T1000 (cell line): ENCODE measurements at regions not wholly inside any gene's neighbourhood (a gene's known extent, or its start where the extent isn't known, plus 50 kb on each side); places are given as distances from the start of the nearest gene placed in this dataset.
"Not testable (repeated sequence)": the region's sequence is repeated elsewhere in the genome, so short reads cannot be mapped to it uniquely, and the experiment has no call there.

ENCODE experiments used
- DNase-seq: peaks from one replicate; lab custom pipeline; 2025; ENCODE audit warnings: mixed read lengths; lab: John Stamatoyannopoulos, UW

DNA sequence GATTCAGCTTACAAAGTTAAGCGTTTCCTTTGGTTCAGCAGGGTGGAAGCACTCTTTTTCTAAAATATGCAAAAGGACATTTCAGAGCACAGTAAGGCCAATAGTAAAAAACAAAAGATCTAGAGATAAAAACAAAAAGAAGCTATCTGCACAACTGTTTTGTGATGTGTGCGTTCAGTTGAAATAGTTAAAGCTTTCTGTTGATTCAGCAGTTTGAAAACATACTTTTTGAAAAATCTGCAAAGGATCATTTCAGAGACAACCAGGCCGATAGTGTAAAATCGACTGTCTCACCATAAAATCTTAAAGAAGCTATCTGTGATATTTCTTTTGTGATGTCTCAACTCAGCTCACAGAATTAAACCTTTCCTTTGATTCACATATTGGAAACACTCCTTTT, 300.0 kb upstream of the ALG10B start:
- DNase-seq = no peak

GRCh38 chr12:38025916-38026315, 290.7 kb upstream of the ALG10B start:
- no peak for DNase-seq

DNA sequence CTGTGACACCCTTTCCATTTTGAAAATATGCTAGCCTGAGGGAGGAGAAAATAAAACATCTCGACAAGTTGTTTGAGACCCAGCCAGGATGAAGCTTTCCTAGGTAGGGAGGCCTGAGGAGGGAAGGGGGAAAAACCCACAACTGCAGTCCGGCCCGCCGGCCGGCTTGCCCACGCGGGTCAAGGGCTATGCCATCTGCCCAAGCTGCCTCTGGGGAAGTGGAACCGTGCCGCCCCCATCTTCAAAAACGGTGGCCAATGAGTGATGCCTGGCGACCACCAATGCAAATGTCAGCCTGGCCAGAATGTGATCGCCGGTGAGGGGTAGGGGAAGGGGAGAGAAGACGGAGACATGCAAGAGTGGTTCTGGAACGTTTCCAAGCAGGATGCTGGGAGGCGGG, 263.5 kb upstream of the ALG10B start:
- no peak for DNase-seq

- DNase-seq = no peak
These were observed 262.7 kb upstream of the ALG10B start for GRCh38 chr12:38053655-38054464.

GRCh38 chr12:38056701-38057689, 259.6 kb upstream of the ALG10B start:
- peak; percentile 86 for DNase-seq

GRCh38 chr12:38099686-38100085, 216.9 kb upstream of the ALG10B start:
- DNase-seq = no peak

- no peak for DNase-seq
These were observed 214.8 kb upstream of the ALG10B start for GRCh38 chr12:38101753-38102152.

DNA sequence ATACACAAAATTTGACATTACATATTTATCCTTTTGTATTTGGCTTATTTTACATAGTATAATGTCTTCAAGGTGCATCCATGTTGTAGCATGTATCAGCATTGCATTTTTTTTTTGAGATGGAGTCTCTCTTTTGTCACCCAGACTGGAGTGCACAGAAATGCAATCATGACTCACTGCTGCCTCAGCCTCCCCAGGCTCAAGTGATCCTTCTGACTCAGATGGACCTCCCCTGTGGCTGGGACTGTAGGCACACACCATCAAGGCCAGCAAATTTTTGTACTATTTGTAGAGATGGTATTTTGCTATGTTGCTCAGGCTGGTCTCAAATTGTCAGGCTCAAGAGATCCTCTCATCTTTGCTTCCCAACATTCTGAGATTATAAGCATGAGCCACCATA, 214.4 kb upstream of the ALG10B start:
- peak; percentile 32 for DNase-seq

- DNase-seq = no peak
These were observed 206.4 kb upstream of the ALG10B start for GRCh38 chr12:38110026-38110699.

GRCh38 chr12:38113991-38114390, 202.6 kb upstream of the ALG10B start:
- no peak for DNase-seq

- DNase-seq = no peak
These were observed 199.6 kb upstream of the ALG10B start for GRCh38 chr12:38116968-38117367.

- DNase-seq = no peak
These were observed 197.9 kb upstream of the ALG10B start for GRCh38 chr12:38118632-38119031.

DNA sequence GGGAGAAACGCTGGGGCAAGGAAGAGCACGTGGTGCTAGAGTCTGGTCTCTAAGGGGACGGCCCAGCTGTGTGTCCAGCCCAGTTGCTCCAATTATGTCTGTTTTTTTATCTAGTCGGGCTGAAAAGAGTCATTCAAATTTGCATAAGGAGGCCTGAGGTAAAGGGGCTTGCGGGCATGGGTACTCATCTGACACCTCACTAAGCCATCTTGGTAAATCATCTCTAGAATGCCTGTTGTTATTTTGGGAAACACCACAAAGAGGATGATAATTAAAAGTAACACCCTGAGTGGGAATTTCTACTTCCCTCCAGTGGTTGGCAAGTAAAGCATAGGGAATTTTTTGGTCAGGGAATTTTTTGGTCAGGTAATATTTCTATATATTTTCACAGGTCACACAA, 196.1 kb upstream of the ALG10B start:
- no peak for DNase-seq

DNA sequence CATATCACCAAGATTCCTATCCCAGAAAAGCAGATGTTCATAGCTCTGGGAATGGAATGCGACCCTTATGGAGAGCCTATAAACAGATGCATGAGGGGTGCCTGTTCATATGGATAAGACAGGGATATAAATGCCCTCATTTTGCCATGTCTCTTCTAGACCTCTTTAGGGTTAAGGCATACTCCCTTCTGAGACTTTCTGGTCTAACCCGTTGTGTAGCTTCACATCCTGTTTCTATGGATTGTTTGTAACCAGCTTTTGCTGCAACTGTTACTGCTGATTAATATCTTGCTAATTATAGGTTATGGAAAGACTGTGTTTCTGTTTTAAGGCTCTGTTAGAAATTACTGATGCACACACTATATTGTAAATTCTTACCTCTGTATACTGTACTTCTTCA, 193.5 kb upstream of the ALG10B start:
- DNase-seq = not testable (repeated sequence)

DNA sequence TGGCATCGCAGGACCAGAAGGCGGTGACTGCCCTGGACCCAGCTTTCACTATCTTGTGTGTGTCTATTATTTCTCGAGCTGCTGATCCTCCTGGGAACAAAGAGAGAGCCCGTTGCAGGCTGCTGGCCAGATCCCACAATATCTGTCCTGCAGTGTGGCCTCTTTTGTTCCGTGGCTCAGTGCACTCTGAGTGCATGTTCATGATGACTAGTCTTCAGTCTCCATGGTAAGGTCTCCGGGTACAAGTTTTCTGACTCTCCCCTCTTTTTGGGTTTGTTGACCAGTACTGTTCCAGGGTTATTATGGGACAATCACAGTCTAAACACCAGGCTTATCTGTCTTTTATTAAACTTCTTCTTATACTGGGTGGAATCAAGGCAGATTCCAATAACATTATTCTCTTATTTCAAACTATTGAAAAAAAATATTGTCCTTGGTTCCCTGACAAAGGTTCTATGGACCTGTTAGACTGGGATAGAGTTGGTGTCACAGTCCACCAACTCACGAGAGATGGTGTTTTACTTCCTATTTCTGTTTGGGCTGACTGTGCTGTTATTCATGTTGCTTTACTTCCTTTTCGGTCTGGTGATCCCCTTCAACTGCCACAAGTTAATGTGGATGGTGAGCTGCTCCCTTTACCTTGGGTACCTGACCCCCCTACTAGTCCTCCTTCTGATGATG, 192.9 kb upstream of the ALG10B start:
- DNase-seq = no peak

DNA sequence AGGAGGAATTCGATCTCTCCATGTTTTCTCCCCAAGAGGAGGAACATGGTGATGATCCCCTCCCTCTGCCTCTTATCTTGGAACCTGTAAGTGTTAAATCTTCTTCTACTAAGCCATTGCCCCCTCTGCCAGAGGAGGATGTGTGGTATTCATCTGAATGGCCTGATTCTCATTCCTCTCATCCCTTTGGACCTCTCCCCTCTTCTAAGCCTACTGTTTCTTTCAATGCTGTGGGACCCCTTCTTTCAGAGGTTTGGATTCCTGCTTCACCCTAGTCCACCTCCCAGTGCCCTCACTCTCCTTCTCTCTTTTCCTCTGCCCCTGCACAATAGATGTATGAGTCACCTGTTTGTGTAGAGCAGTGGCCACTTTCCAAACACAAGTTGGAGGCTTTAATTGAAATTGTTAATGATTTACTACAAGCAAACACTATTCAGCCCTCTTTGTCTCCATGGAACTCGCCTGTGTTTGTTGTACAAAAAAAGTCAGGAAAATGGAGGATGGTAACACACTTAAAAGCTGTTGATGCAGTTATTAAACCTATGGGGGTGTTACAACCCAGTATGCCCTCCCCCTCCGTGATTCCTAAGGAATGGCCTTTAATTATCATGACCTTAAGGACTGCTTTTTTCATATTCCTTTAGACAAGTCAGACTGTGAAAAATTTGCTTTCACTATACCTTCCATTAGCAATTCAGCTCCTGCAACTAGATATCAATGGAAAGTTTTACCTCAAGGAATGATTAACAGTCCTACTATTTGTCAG, 192.1 kb upstream of the ALG10B start:
- DNase-seq = no peak

- DNase-seq = no peak
These were observed 184.4 kb upstream of the ALG10B start for GRCh38 chr12:38132139-38132538.

- DNase-seq = no peak
These were observed 179.3 kb upstream of the ALG10B start for GRCh38 chr12:38137287-38137686.

- DNase-seq = no peak
These were observed 178.9 kb upstream of the ALG10B start for GRCh38 chr12:38137716-38138115.

GRCh38 chr12:38138225-38139221, 178.1 kb upstream of the ALG10B start:
- peak; percentile 72 for DNase-seq
